ENCODE measurements at regions not wholly inside any gene's neighbourhood (a gene's known extent, or its start where the extent isn't known, plus 50 kb on each side); places are given as distances from the start of the nearest gene placed in this dataset.

DNA sequence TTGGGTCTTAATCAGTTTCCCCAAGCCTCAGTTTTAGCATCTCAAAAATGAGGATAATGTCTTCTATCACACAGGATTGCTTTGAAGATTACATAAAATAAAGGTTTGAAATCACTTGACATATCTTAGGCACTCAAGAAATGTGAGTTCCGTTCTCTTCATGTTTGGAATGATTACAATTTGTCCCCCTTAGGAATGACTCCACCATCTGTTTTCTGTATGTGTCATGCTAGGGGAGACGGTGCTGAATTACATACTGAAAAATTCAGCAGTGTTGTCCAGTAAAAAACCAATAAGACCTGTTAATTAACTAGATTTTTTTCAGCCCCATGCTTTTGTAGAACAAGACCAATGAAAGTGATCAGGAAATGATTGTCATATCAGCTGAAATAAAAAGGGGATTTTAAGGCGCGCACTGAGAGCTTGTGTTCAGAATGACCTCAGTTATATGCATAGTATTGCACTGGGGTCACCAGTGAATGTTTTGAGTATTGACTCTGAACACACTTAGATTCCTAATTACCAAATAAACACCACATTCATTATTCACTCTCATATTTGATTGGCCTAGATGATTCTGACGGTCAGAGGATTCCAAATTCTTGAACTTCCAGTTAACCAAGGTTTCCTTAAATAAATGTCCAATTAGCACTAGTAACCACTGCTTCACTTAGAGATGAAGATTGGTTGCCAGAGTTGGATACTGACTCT is 114.5 kb upstream of the KCNK2 start:
- intact Hi-C loops (cut with DNase I; ENCODE audit: low total_unique reads), result no loop called here
- no peak overlapping the region for H3K4me3 ChIP-seq
- H3K36me3 ChIP-seq, result no peaks in the 10 kb centered on the region
- no peak overlapping the region for H3K27ac ChIP-seq
- no peaks in the 10 kb centered on the region for H3K27me3 ChIP-seq
- no peak for DNase-seq
- no peak for TF ChIP-seq POLR2A (IDR thresholded peaks at IDR 0.05)
- TF ChIP-seq, protein P1, sequence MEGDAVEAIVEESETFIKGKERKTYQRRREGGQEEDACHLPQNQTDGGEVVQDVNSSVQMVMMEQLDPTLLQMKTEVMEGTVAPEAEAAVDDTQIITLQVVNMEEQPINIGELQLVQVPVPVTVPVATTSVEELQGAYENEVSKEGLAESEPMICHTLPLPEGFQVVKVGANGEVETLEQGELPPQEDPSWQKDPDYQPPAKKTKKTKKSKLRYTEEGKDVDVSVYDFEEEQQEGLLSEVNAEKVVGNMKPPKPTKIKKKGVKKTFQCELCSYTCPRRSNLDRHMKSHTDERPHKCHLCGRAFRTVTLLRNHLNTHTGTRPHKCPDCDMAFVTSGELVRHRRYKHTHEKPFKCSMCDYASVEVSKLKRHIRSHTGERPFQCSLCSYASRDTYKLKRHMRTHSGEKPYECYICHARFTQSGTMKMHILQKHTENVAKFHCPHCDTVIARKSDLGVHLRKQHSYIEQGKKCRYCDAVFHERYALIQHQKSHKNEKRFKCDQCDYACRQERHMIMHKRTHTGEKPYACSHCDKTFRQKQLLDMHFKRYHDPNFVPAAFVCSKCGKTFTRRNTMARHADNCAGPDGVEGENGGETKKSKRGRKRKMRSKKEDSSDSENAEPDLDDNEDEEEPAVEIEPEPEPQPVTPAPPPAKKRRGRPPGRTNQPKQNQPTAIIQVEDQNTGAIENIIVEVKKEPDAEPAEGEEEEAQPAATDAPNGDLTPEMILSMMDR (IDR thresholded peaks at IDR 0.05), result no peak
- H3K9me3 ChIP-seq, result no peaks in the 10 kb centered on the region
- H3K4me1 ChIP-seq, result no peaks in the 10 kb centered on the region

DNA sequence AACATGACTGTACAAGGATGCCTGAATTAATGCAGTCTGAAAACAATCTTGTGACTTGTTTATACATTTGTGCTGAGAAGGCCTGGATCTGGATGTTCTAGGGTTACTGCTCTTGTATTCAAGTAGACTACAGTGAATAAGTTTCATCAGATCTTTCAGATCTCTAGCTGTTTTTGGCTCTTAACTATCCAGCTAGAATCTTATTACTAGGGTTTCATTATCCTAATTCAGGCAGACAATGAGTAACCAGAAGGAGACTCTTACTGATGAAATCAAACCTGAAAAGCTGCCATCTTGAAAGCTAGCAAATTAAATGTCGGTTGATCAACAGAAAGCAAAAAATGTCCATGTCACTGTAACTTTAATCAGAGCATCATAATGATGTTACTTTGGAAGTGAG is 112.5 kb upstream of the KCNK2 start:
- intact Hi-C loops (cut with DNase I; ENCODE audit: low total_unique reads), result no loop called here
- H3K27ac ChIP-seq, result no peak overlapping the region

DNA sequence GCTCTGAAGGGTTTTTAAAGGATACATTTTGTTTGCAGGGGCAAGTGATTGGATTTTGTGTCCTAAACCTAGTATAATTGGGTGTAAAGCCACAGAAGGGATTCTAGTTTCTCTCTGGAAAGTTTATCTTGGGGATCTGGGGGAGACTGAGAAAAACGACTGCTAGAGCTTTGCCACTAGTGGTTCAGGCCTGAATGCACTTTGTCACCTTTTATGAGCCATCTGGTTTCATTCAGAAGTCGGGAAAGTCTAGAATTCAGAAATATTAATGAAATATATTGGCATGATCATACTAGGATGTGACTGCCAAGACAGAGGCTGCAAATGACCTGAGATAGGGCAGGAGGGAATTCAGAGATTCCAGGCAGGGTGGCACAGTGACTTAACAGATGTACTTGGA is 111.5 kb upstream of the KCNK2 start:
- H3K27me3 ChIP-seq, result no peaks in the 10 kb centered on the region
- intact Hi-C loops (cut with DNase I; ENCODE audit: low total_unique reads), result no loop called here

More for the DNA sequence above, 112.5 kb upstream of the KCNK2 start:
- TF ChIP-seq, protein P1 (IDR thresholded peaks at IDR 0.05), result no peak
- TF ChIP-seq POLR2A (IDR thresholded peaks at IDR 0.05), result no peak
- Histone ChIP-seq H3K4me3 (no peak overlapping the region), H3K9me3 (no peaks in the 10 kb centered on the region), H3K36me3 (no peaks in the 10 kb centered on the region), H3K27me3 (no peaks in the 10 kb centered on the region), H3K4me1 (no peaks in the 10 kb centered on the region)
- no peak for DNase-seq

DNA sequence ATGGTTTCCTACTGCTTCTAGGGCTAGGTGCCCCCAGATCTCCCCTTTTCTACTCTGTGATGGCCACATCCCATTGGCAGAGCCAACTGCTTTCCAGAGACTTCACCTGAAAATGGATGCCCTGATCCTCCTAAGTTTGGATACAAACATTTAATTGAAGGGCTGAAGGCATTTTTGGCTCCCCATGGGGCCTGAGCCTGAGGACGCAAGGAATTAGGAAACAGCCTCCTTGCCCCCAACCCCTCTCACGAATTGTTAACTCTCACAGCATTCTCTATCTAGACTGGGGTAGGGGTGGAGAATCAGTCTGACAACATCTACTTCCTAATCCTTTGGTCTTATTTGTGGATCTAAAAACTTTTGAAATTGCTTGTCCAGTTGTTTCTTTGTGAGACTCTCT is 108.5 kb upstream of the KCNK2 start:
- Histone ChIP-seq H3K9me3 (no peaks in the 10 kb centered on the region), H3K27ac (no peak overlapping the region), H3K4me1 (no peaks in the 10 kb centered on the region), H3K36me3 (no peaks in the 10 kb centered on the region), H3K4me3 (no peak overlapping the region), H3K27me3 (no peaks in the 10 kb centered on the region)
- intact Hi-C loops (cut with DNase I; ENCODE audit: low total_unique reads), result no loop called here
- TF ChIP-seq POLR2A (IDR thresholded peaks at IDR 0.05), result no peak
- TF ChIP-seq, protein P1 (IDR thresholded peaks at IDR 0.05), result no peak
- no peak for DNase-seq

More for the DNA sequence above, 111.5 kb upstream of the KCNK2 start:
- Histone ChIP-seq H3K36me3 (no peaks in the 10 kb centered on the region), H3K9me3 (no peaks in the 10 kb centered on the region), H3K27ac (no peak overlapping the region), H3K4me1 (no peaks in the 10 kb centered on the region), H3K4me3 (no peak overlapping the region)
- DNase-seq, result no peak
- TF ChIP-seq, protein P1 (IDR thresholded peaks at IDR 0.05), result no peak

DNA sequence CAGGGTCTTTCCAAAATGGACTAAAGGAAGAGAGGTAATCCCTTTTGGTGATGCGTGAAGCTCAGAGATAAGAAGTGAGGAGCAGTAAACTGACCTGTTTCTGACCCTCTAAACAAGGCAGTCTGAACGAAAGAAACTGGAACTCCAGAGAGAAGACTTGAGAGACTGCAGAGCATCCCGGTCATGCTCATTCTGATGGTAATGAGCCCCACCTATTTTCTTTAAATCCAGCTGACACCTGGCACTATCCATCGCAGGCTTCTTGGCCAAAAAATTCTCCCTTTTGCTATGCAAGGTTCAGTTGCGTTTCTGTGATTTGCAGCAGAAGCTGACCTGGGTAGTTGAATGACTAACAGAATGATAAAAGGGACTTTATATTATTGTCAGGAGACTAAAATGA is 105.9 kb upstream of the KCNK2 start:
- Histone ChIP-seq H3K27me3 (no peaks in the 10 kb centered on the region), H3K27ac (no peak overlapping the region), H3K4me3 (no peak overlapping the region), H3K36me3 (no peaks in the 10 kb centered on the region), H3K9me3 (no peaks in the 10 kb centered on the region), H3K4me1 (no peaks in the 10 kb centered on the region)
- intact Hi-C loops (cut with DNase I; ENCODE audit: low total_unique reads), result no loop called here
- TF ChIP-seq POLR2A (IDR thresholded peaks at IDR 0.05), result no peak
- no peak for DNase-seq

DNA sequence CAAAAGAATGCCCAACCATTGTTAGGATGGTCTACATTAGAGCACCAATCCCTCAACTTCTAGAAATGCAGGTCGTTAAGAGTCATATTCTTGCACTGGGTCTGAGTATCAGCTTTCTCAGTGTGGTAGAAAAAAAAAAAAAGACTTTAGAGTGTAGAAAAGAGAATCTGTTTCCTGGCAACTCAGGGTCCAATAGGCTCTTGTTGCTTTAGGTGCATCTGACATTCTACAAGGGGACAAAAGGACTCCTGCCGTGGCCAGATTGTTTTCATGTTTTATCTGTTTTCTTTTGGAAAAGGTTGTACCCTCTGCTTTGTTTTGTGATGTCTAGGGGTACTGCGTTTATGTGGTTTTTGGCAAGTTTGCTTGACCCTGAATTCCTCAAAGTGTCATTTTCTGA is 105.4 kb upstream of the KCNK2 start:
- Histone ChIP-seq H3K27ac (no peak overlapping the region), H3K36me3 (no peaks in the 10 kb centered on the region), H3K4me3 (no peak overlapping the region), H3K4me1 (no peaks in the 10 kb centered on the region), H3K9me3 (no peaks in the 10 kb centered on the region), H3K27me3 (no peaks in the 10 kb centered on the region)
- no peak for DNase-seq
- intact Hi-C loops (cut with DNase I; ENCODE audit: low total_unique reads), result no loop called here
- TF ChIP-seq, protein P1 (IDR thresholded peaks at IDR 0.05), result no peak
- no peak for TF ChIP-seq POLR2A (IDR thresholded peaks at IDR 0.05)
